ENCODE measurements at regions not wholly inside any gene's neighbourhood (a gene's known extent, or its start where the extent isn't known, plus 50 kb on each side); places are given as distances from the start of the nearest gene placed in this dataset.

DNA sequence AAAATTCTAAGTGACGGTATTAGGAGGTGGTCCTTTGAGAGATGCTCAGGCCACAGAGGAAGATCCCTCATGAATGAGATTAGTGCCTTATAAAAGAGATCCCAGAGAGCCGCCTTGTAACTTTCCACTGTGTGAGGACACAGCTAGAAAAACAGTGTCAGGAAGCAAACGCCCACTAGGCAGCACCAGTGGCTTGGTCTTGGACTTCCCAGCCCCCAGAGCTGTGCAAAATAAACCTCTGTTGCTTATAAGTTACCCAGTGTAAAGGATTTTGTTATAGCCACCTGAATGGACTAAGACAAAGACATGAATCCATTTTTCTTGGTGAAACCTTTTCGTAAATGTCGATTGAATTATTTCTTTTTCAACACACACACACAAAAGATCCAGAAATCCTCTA lies 141.0 kb downstream of the CBLN1 start:
- Histone ChIP-seq H3K4me2 (ENCODE audit: low read length) (no peak overlapping the region), H3K36me3 (ENCODE audit: control insufficient read depth in 1 of 2, insufficient read depth in 2 of 2, low read length in 2 of 2) (no peaks in the 10 kb centered on the region), H3K79me2 (ENCODE audit: insufficient read depth, low read length) (no peaks in the 10 kb centered on the region), H3K9ac (ENCODE audit: low read length) (no peak overlapping the region), H3K27me3 (ENCODE audit: insufficient read depth, low read length) (peaks cover 11% of the 10 kb centered on the region), H3K4me1 (ENCODE audit: control insufficient read depth in 1 of 2, insufficient read depth in 2 of 2, low read length in 2 of 2) (no peaks in the 10 kb centered on the region), H3K9me2 (ENCODE audit: insufficient read depth) (no peaks in the 10 kb centered on the region), H3K4me3 (replicated peaks in 1 of 2; ENCODE audit: low read depth in 1 of 2, low read length in 2 of 2) (no peak overlapping the region), H2AFZ (ENCODE audit: low read depth, low read length, poor library complexity, severe bottlenecking) (no peak overlapping the region), H3K27ac (ENCODE audit: low read depth, low read length) (no peak overlapping the region), H4K20me1 (ENCODE audit: insufficient read depth) (no peaks in the 10 kb centered on the region), H3K9me3 (ENCODE audit: control insufficient read depth in 1 of 2, insufficient read depth in 1 of 2, low read depth in 1 of 2, low read length in 2 of 2) (no peaks in the 10 kb centered on the region; a peak in 1 of 4 replicates)
- DNase-seq (ENCODE audit: low read depth, low spot score) (no peak), ATAC-seq (no peak)
- ChIA-PET CTCF (no interaction called here), POLR2A (no interaction called here), RAD21 (ENCODE audit: low non-redundant PET in 1 of 2, low total read pairs in 2 of 2, uncharacterized antibody in 2 of 2, unreplicated experiment in 2 of 2) (no interaction called here)
- TF ChIP-seq EZH2 (IDR thresholded peaks at IDR 0.05): no peak
- BruUV-seq (replicated peaks): no TSS peak
- intact Hi-C loops (cut with micrococcal nuclease): no loop called here

DNA sequence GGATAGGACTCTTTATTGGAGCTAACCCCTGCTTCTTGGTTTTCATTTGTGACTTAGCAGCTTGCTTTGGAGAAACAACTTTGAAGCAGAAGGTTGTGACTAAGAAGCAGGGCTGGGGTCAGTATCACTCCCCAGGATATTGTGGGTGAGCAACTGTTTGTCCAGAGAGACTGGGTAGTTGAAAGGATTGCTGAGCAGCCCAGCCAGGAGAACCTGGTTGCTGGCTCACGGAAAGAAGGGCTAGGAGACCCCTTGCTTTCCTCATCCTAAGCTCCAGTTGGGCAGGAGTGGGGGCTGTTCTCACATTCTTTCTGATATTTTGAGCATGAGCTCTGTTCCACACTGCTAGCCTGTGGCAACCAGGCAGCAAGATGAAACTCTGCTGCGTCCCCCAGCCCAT lies 151.2 kb downstream of the CBLN1 start:
- ATAC-seq: no peak

DNA sequence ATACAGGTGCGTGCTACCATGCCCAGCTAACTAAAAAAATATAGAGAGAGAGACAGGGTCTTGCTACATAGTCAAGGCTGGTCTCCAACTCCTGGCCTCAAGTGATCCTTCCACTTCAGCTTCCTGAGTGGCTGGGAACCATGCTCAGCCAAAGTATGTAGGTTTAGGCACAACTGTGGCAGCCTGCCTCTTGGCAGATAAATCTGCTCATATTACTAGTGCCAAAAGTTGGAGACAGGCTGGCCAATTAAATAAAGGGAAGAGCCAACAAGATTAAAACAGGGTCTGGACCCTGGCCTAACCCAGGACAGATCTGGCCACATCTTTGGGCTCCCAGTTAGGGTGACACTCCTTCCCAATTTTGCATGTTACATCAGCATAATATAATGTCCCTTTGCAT lies 151.7 kb downstream of the CBLN1 start:
- Histone ChIP-seq H2AFZ (ENCODE audit: low read depth, low read length, poor library complexity, severe bottlenecking) (no peak overlapping the region), H3K4me2 (ENCODE audit: low read length) (no peak overlapping the region), H3K79me2 (ENCODE audit: insufficient read depth, low read length) (no peaks in the 10 kb centered on the region), H3K9ac (ENCODE audit: low read length) (no peak overlapping the region), H3K27ac (ENCODE audit: low read depth, low read length) (no peak overlapping the region), H3K9me3 (ENCODE audit: control insufficient read depth in 1 of 2, insufficient read depth in 1 of 2, low read depth in 1 of 2, low read length in 2 of 2) (no peaks in the 10 kb centered on the region), H3K27me3 (ENCODE audit: insufficient read depth, low read length) (peaks cover 30% of the 10 kb centered on the region; the same call in 1 of the 2 replicates), H3K4me3 (replicated peaks in 1 of 2; ENCODE audit: low read depth in 1 of 2, low read length in 2 of 2) (no peak overlapping the region), H4K20me1 (ENCODE audit: insufficient read depth) (no peaks in the 10 kb centered on the region), H3K4me1 (ENCODE audit: control insufficient read depth in 1 of 2, insufficient read depth in 2 of 2, low read length in 2 of 2) (no peaks in the 10 kb centered on the region), H3K36me3 (ENCODE audit: control insufficient read depth in 1 of 2, insufficient read depth in 2 of 2, low read length in 2 of 2) (no peaks in the 10 kb centered on the region), H3K9me2 (ENCODE audit: insufficient read depth) (no peaks in the 10 kb centered on the region)
- ATAC-seq (no peak), DNase-seq (ENCODE audit: low read depth, low spot score) (no peak)
- RAD21 ChIA-PET (ENCODE audit: low non-redundant PET in 1 of 2, low total read pairs in 2 of 2, uncharacterized antibody in 2 of 2, unreplicated experiment in 2 of 2): no interaction called here
- BruUV-seq (replicated peaks): no TSS peak
- intact Hi-C loops (cut with micrococcal nuclease): no loop called here
- POLR2A ChIA-PET: no interaction called here
- CTCF ChIA-PET: no interaction called here
- TF ChIP-seq ELF1 (IDR thresholded peaks at IDR 0.05; ENCODE audit: borderline replicate concordance, low read depth): no peak
- TF ChIP-seq EZH2 (IDR thresholded peaks at IDR 0.05): no peak
- no peak for TF ChIP-seq YY1 (IDR thresholded peaks at IDR 0.05; ENCODE audit: extremely low read depth, insufficient replicate concordance, low read depth, low read length)
- TF ChIP-seq CBX3 (IDR thresholded peaks at IDR 0.05; ENCODE audit: low read depth): no peak
- no peak for TF ChIP-seq TCF7L2 (IDR thresholded peaks at IDR 0.05; ENCODE audit: borderline replicate concordance, extremely low read depth, insufficient read depth, insufficient read length)
- no peak for TF ChIP-seq ZFX (IDR thresholded peaks at IDR 0.05)
- TF ChIP-seq, protein P1, sequence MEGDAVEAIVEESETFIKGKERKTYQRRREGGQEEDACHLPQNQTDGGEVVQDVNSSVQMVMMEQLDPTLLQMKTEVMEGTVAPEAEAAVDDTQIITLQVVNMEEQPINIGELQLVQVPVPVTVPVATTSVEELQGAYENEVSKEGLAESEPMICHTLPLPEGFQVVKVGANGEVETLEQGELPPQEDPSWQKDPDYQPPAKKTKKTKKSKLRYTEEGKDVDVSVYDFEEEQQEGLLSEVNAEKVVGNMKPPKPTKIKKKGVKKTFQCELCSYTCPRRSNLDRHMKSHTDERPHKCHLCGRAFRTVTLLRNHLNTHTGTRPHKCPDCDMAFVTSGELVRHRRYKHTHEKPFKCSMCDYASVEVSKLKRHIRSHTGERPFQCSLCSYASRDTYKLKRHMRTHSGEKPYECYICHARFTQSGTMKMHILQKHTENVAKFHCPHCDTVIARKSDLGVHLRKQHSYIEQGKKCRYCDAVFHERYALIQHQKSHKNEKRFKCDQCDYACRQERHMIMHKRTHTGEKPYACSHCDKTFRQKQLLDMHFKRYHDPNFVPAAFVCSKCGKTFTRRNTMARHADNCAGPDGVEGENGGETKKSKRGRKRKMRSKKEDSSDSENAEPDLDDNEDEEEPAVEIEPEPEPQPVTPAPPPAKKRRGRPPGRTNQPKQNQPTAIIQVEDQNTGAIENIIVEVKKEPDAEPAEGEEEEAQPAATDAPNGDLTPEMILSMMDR (IDR thresholded peaks at IDR 0.05 in 2 of 3, conservative IDR thresholded peaks at IDR 0.05 in 1 of 3; ENCODE audit: borderline replicate concordance in 1 of 3, insufficient read depth in 1 of 3, low read depth in 2 of 3, low read length in 2 of 3): no peak
- TF ChIP-seq CEBPB (IDR thresholded peaks at IDR 0.05; ENCODE audit: low read depth): no peak
- TF ChIP-seq EZH2phosphoT487 (IDR thresholded peaks at IDR 0.05; ENCODE audit: borderline replicate concordance): no peak
- TF ChIP-seq, protein P2, sequence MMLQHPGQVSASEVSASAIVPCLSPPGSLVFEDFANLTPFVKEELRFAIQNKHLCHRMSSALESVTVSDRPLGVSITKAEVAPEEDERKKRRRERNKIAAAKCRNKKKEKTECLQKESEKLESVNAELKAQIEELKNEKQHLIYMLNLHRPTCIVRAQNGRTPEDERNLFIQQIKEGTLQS (IDR thresholded peaks at IDR 0.05): no peak
- TF ChIP-seq, protein P3, sequence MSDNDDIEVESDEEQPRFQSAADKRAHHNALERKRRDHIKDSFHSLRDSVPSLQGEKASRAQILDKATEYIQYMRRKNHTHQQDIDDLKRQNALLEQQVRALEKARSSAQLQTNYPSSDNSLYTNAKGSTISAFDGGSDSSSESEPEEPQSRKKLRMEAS (IDR thresholded peaks at IDR 0.05): no peak
- TF ChIP-seq JUND (IDR thresholded peaks at IDR 0.05): no peak
- TF ChIP-seq FOSL1 (IDR thresholded peaks at IDR 0.05; ENCODE audit: low read depth): no peak
- TF ChIP-seq POLR2A (IDR thresholded peaks at IDR 0.05; ENCODE audit: borderline replicate concordance, extremely low read depth, insufficient read depth, insufficient read length): no peak

More for the DNA sequence above, 151.2 kb downstream of the CBLN1 start:
- Histone ChIP-seq H3K36me3 (ENCODE audit: control insufficient read depth in 1 of 2, insufficient read depth in 2 of 2, low read length in 2 of 2) (no peaks in the 10 kb centered on the region), H4K20me1 (ENCODE audit: insufficient read depth) (no peaks in the 10 kb centered on the region), H3K4me3 (replicated peaks in 1 of 2; ENCODE audit: low read depth in 1 of 2, low read length in 2 of 2) (no peak overlapping the region), H3K27ac (ENCODE audit: low read depth, low read length) (no peak overlapping the region), H3K79me2 (ENCODE audit: insufficient read depth, low read length) (no peaks in the 10 kb centered on the region), H3K27me3 (ENCODE audit: insufficient read depth, low read length) (peaks cover 25% of the 10 kb centered on the region; the same call in 1 of the 2 replicates), H3K4me2 (ENCODE audit: low read length) (no peak overlapping the region), H2AFZ (ENCODE audit: low read depth, low read length, poor library complexity, severe bottlenecking) (no peak overlapping the region), H3K9me2 (ENCODE audit: insufficient read depth) (no peaks in the 10 kb centered on the region), H3K9ac (ENCODE audit: low read length) (no peak overlapping the region), H3K4me1 (ENCODE audit: control insufficient read depth in 1 of 2, insufficient read depth in 2 of 2, low read length in 2 of 2) (no peaks in the 10 kb centered on the region), H3K9me3 (ENCODE audit: control insufficient read depth in 1 of 2, insufficient read depth in 1 of 2, low read depth in 1 of 2, low read length in 2 of 2) (no peaks in the 10 kb centered on the region)
- ChIA-PET CTCF (no interaction called here), POLR2A (no interaction called here), RAD21 (ENCODE audit: low non-redundant PET in 1 of 2, low total read pairs in 2 of 2, uncharacterized antibody in 2 of 2, unreplicated experiment in 2 of 2) (no interaction called here)
- intact Hi-C loops (cut with micrococcal nuclease): no loop called here
- no TSS peak for BruUV-seq (replicated peaks)
- TF ChIP-seq ELF1 (IDR thresholded peaks at IDR 0.05; ENCODE audit: borderline replicate concordance, low read depth): no peak
- DNase-seq (ENCODE audit: low read depth, low spot score): no peak
